ENCODE measurements at regions not wholly inside any gene's neighbourhood (a gene's known extent, or its start where the extent isn't known, plus 50 kb on each side); places are given as distances from the start of the nearest gene placed in this dataset.

DNA sequence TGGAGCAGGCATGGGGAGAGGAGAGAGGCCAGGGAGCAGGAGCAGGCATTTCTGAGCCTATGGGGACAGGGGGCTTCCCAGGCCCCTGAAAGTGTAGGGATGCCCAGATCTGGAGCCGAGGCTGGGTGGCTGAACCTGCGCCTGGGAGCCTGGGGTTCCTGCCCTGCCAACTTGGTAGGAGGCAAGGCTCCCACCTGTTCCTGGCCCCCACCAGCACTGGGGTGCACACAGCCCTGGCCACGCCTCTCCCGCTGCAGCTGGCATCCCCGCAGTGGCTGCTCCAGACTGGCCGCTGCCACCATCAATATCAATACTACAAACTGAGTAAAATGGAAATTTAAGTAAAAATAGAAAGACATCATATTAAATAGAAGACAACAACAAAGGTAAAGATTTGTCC, 684.9 kb upstream of the MAP3K7 start:
- TF ChIP-seq, protein P1, sequence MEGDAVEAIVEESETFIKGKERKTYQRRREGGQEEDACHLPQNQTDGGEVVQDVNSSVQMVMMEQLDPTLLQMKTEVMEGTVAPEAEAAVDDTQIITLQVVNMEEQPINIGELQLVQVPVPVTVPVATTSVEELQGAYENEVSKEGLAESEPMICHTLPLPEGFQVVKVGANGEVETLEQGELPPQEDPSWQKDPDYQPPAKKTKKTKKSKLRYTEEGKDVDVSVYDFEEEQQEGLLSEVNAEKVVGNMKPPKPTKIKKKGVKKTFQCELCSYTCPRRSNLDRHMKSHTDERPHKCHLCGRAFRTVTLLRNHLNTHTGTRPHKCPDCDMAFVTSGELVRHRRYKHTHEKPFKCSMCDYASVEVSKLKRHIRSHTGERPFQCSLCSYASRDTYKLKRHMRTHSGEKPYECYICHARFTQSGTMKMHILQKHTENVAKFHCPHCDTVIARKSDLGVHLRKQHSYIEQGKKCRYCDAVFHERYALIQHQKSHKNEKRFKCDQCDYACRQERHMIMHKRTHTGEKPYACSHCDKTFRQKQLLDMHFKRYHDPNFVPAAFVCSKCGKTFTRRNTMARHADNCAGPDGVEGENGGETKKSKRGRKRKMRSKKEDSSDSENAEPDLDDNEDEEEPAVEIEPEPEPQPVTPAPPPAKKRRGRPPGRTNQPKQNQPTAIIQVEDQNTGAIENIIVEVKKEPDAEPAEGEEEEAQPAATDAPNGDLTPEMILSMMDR (IDR thresholded peaks at IDR 0.05; ENCODE audit: low read depth, low read length) = no peak
- TF ChIP-seq POLR2A (IDR thresholded peaks at IDR 0.05; ENCODE audit: extremely low read depth, insufficient read length) = no peak
- TF ChIP-seq, protein P2, sequence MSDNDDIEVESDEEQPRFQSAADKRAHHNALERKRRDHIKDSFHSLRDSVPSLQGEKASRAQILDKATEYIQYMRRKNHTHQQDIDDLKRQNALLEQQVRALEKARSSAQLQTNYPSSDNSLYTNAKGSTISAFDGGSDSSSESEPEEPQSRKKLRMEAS (IDR thresholded peaks at IDR 0.05; ENCODE audit: low read depth, low read length) = no peak
- no peak for TF ChIP-seq MYC (IDR thresholded peaks at IDR 0.05; ENCODE audit: low read depth, low read length)
